KMS-11 (cell line): ENCODE measurements at regions not wholly inside any gene's neighbourhood (a gene's known extent, or its start where the extent isn't known, plus 50 kb on each side); places are given as distances from the start of the nearest gene placed in this dataset.

Source experiments
- H2AFZ ChIP-seq: fragments of 200-600 bp; sonication (generic); 2 replicates; pipeline ENCODE4 v1.6.1; 2016; ENCODE audit warnings: antibody characterized with exemption, mixed run types, low read depth
- H3K27ac ChIP-seq: fragments of 200-600 bp; sonication (generic); 2 replicates; pipeline ENCODE4 v1.6.1; 2016; ENCODE audit warnings: mild to moderate bottlenecking, mixed run types
- H3K27me3 ChIP-seq: fragments of 200-600 bp; sonication (generic); 2 replicates; pipeline ENCODE4 v1.6.1; 2017; ENCODE audit warnings: mild to moderate bottlenecking, low read depth, mixed run types, moderate library complexity; ENCODE audit not compliant: insufficient read depth
- H3K36me3 ChIP-seq: fragments of 200-600 bp; sonication (generic); 2 replicates; pipeline ENCODE4 v1.6.1; 2017; ENCODE audit warnings: mild to moderate bottlenecking, mixed run types; ENCODE audit not compliant: insufficient read depth
- H3K4me1 ChIP-seq: fragments of 200-600 bp; sonication (generic); 2 replicates; pipeline ENCODE4 v1.6.1; 2016; ENCODE audit warnings: mild to moderate bottlenecking, low read depth, mixed run types; ENCODE audit not compliant: poor library complexity, severe bottlenecking
- H3K4me2 ChIP-seq: fragments of 200-600 bp; sonication (generic); 2 replicates; pipeline ENCODE4 v1.7.0; 2016; ENCODE audit warnings: mild to moderate bottlenecking, mixed run types
- H3K4me3 ChIP-seq: fragments of 200-600 bp; sonication (generic); IDR thresholded peaks from 2 replicates; pipeline ENCODE4 v1.6.1; 2017; ENCODE audit warnings: low read depth, low read length, mixed read lengths; ENCODE audit not compliant: insufficient read depth
- H3K79me2 ChIP-seq: fragments of 200-600 bp; sonication (generic); 2 replicates; pipeline ENCODE4 v1.6.1; 2016; ENCODE audit warnings: low read depth, mixed run types; ENCODE audit not compliant: insufficient read depth
- H3K9ac ChIP-seq: fragments of 200-600 bp; sonication (generic); 2 replicates; pipeline ENCODE4 v1.6.1; 2016; ENCODE audit warnings: mild to moderate bottlenecking, mixed run types
- H4K20me1 ChIP-seq: fragments of 200-600 bp; sonication (generic); 2 replicates; pipeline ENCODE4 v1.6.1; 2016; ENCODE audit warnings: mild to moderate bottlenecking, mixed run types; ENCODE audit not compliant: insufficient read depth
- TF ChIP-seq, protein P1 (sequence below): fragments of 200-600 bp; sonication (generic); conservative IDR thresholded peaks from 2 replicates; pipeline ENCODE4 v1.6.1; 2017; ENCODE audit warnings: low read depth, mild to moderate bottlenecking, antibody characterized with exemption, low read length, moderate library complexity, mixed read lengths

DNA sequence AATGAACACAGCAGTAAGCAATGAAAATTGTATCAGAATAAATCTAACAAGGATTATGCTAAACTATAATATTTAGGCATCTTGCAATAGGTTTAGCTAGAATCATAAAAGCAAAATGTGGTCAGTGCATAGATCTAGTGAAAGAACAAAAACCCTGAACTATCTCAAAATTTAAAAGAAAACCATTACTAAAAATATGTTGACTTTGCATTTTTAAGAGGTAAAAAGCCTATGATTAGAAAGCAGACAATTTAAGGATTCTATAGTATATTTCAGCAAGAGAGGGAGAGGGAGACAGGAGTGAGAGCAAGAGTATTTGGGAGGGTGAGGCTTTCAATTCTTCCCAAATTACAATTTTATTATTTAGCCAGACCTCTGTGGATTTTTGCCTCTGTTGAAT lies 219.4 kb downstream of the TTLL7 start:
- Histone ChIP-seq H3K79me2 (no peaks in the 10 kb centered on the region), H3K27me3 (no peaks in the 10 kb centered on the region)

DNA sequence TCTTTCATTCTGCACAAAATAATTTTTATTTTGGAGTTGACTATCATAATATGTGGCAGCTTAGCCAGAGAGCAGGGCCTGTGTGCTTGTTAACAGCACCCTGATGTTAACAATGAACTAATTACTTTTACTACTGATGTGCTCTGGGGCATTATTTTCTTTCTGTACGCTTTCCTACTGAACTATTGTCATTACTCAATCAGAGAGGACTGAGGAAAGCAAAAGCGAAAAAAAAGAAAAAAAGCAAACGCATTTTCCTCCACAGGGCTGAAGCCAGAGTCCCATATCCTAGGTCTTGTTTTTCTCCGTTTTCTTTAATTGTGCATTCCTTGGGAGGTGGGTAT lies 221.2 kb downstream of the TTLL7 start:
- H3K36me3 ChIP-seq, result no peaks in the 10 kb centered on the region
- no peak overlapping the region for H3K27ac ChIP-seq
- TF ChIP-seq, protein P1, sequence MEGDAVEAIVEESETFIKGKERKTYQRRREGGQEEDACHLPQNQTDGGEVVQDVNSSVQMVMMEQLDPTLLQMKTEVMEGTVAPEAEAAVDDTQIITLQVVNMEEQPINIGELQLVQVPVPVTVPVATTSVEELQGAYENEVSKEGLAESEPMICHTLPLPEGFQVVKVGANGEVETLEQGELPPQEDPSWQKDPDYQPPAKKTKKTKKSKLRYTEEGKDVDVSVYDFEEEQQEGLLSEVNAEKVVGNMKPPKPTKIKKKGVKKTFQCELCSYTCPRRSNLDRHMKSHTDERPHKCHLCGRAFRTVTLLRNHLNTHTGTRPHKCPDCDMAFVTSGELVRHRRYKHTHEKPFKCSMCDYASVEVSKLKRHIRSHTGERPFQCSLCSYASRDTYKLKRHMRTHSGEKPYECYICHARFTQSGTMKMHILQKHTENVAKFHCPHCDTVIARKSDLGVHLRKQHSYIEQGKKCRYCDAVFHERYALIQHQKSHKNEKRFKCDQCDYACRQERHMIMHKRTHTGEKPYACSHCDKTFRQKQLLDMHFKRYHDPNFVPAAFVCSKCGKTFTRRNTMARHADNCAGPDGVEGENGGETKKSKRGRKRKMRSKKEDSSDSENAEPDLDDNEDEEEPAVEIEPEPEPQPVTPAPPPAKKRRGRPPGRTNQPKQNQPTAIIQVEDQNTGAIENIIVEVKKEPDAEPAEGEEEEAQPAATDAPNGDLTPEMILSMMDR, result no peak
- no peak overlapping the region for H2AFZ ChIP-seq
- H3K4me3 ChIP-seq, result no peak overlapping the region
- no peaks in the 10 kb centered on the region for H3K4me1 ChIP-seq
- no peaks in the 10 kb centered on the region for H4K20me1 ChIP-seq
- H3K27me3 ChIP-seq, result no peaks in the 10 kb centered on the region
- H3K9ac ChIP-seq, result no peak overlapping the region
- H3K79me2 ChIP-seq, result no peaks in the 10 kb centered on the region
- H3K4me2 ChIP-seq, result no peak overlapping the region

More for the DNA sequence above, 219.4 kb downstream of the TTLL7 start:
- Histone ChIP-seq H4K20me1 (no peaks in the 10 kb centered on the region), H3K4me2 (no peak overlapping the region), H3K27ac (no peak overlapping the region), H3K4me1 (no peaks in the 10 kb centered on the region), H3K36me3 (no peaks in the 10 kb centered on the region), H3K4me3 (no peak overlapping the region), H2AFZ (no peak overlapping the region), H3K9ac (no peak overlapping the region)
- TF ChIP-seq, protein P1, result no peak

DNA sequence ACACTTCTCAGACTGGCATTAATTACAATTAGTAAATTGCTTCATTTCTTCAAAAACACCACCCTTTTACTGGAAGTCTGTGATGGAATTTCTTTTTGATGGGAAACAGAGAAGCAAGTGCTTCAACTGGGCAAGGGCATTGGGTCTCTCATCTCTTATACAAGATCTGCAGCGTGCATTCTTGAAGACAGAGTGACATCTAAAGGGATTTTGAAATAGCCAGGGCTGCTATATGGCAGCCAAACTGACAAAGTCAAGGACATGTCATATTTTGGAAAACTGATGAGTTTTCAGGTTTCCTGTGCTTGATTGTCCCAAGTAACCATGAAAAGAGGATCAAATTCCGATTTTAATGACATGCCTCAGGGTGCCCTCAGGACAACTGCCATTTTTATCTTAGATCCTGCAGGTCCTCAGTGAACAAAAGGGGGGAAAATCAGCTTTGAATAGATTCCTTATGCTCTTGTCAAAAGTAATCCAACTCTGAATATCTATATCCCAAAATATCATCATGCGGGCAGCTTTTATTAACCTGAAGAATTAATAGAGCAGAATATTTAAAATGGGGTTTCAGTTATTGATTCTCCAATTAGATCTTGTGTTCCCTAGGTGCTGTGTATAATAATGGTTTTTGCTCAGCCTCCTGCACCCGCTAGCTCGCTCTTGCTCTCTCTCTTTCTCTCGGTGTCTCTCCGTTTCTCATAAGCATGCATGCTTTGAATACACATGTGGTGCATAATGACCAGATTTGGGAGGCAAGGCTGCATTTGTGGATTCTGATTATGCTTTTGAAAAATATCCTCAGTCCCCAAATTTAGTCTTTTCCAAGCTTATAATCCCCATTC lies 221.8 kb downstream of the TTLL7 start:
- H3K27me3 ChIP-seq, result no peaks in the 10 kb centered on the region
- no peaks in the 10 kb centered on the region for H3K4me1 ChIP-seq
- H3K79me2 ChIP-seq, result no peaks in the 10 kb centered on the region
- H3K9ac ChIP-seq, result no peak overlapping the region
- TF ChIP-seq, protein P1, result no peak
- H3K36me3 ChIP-seq, result no peaks in the 10 kb centered on the region
- no peak overlapping the region for H3K4me3 ChIP-seq
- H4K20me1 ChIP-seq, result no peaks in the 10 kb centered on the region
- no peak overlapping the region for H2AFZ ChIP-seq
- no peak overlapping the region for H3K27ac ChIP-seq
- H3K4me2 ChIP-seq, result no peak overlapping the region

DNA sequence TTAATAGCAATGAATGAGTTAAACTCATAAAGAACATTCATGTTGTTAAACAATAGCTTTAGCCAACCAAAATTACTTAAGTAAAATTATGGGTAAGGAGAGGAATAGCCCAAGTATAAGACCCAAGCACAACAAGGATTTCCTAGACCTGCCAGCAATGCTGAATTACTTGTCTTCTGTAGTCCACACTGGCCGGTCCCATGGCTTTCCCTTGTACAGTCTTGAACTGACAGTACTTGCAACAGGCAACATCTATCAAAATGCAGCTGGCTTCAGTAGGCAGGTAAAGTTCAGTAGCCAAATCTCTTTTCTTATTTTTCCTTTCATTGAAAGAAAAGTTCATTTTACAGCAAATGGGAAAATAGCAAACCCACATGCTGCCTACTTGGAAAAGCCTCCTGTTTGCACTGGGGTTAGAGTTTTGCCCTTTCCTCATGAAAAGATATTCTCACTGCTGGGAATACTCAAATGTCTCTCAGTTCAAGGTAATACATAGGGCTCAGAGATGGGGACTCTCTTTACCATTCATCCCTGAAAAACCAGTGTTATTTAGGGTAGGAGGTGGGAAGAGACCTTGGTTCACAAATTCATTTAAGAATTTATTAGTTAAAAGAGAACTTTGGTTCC lies 222.8 kb downstream of the TTLL7 start:
- H3K79me2 ChIP-seq, result no peaks in the 10 kb centered on the region
- no peak overlapping the region for H3K9ac ChIP-seq
- no peak overlapping the region for H3K4me2 ChIP-seq
- H2AFZ ChIP-seq, result no peak overlapping the region
- no peak overlapping the region for H3K27ac ChIP-seq
- H4K20me1 ChIP-seq, result no peaks in the 10 kb centered on the region
- no peaks in the 10 kb centered on the region for H3K36me3 ChIP-seq
- H3K27me3 ChIP-seq, result no peaks in the 10 kb centered on the region
- no peaks in the 10 kb centered on the region for H3K4me1 ChIP-seq
- no peak overlapping the region for H3K4me3 ChIP-seq
- TF ChIP-seq, protein P1, result no peak
